GM04503 (cell line): ENCODE measurements at regions not wholly inside any gene's neighbourhood (a gene's known extent, or its start where the extent isn't known, plus 50 kb on each side); places are given as distances from the start of the nearest gene placed in this dataset.
"Not testable (repeated sequence)": the region's sequence is repeated elsewhere in the genome, so short reads cannot be mapped to it uniquely, and the experiment has no call there.

Experiments used
- DNase-seq: peaks from one replicate; pipeline ENCODE4 v3.0.0-alpha.2; 2012; ENCODE audit warnings: low read depth

GRCh38 chr10:124180947-124181549, 87.7 kb upstream of the CHST15 start:
- no peak for DNase-seq

DNA sequence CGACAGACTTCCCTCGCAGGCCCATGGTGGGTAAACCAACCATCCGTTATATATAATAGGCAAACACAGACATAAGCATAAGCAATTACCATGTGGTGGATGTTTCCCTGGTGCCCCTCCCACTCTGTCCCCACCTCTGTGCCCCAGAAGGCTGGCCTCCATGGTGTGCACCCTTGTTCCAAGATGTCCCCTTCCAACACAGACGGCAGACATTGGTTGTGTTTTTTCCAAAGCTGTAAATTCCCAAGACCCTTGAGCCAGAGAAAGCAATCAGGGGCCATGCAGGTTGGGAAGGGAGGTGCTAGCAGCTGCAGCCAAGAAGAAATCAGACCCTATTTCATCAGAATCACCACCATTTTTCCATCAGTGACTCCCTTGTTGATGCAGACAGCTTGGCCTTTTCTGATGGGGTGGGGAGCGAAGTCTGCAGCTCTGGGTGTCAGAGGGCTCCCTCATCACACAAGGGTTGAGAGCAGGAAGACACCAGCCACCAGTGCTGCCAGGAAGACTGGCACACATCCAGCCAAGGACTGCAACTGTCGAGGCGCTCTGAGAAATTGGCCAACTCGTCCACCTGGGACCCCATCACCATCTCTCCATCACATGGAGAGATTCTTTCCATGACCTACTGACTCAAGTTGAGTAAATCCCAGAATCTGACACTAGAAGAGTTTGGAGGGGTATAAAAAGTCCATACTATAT, 86.8 kb upstream of the CHST15 start:
- no peak for DNase-seq

GRCh38 chr10:124179308-124180043, 86.1 kb upstream of the CHST15 start:
- no peak for DNase-seq

GRCh38 chr10:124177180-124177518, 83.8 kb upstream of the CHST15 start:
- no peak for DNase-seq

DNA sequence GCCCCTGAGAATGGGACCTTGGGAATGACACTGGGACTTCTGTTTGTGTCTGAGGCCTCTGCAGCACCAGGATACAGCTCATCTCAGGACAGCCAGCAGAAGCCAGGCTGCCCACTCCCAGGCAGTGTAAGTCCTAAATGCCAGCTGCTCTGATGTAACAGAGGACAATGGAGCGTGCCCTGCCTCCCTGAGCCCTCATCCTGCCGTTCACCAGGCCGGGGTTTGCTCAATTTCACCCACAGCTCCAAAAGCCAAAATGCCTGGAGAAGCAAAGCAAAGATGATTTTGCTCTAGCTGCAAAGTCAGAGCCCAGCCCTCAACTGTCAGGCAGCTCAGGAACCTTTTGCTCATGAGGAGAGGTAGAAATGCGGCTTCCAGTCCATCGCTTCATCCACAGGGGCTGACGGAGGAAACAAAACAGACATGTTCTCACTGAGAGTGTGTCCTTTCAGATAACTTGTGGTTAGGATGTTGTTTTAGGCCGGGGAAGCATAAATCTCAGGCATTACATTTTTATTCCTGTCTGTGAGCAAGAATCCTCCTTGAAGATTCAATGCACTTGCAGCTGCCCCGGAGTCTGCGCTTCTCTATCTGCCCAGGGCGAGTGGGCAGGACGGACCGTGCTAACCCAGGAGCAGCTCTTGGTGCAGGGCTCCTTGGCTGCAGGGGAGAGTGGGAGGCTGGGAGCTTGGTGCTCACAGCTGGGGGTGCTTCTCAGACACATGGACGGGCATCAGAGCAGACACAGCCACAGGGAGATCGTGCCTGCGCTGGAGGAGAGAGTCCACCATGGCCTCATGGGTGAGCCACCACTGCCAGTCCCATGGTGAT, 83.2 kb upstream of the CHST15 start:
- DNase-seq = no peak

GRCh38 chr10:124175701-124176348, 82.4 kb upstream of the CHST15 start:
- DNase-seq = no peak

GRCh38 chr10:124174673-124175645, 81.6 kb upstream of the CHST15 start:
- DNase-seq = no peak

GRCh38 chr10:124174071-124174566, 80.7 kb upstream of the CHST15 start:
- no peak for DNase-seq

- no peak for DNase-seq
Measured at GRCh38 chr10:124173298-124173900, 80.0 kb upstream of the CHST15 start.

GRCh38 chr10:124172181-124172916, 79.0 kb upstream of the CHST15 start:
- DNase-seq = no peak

DNA sequence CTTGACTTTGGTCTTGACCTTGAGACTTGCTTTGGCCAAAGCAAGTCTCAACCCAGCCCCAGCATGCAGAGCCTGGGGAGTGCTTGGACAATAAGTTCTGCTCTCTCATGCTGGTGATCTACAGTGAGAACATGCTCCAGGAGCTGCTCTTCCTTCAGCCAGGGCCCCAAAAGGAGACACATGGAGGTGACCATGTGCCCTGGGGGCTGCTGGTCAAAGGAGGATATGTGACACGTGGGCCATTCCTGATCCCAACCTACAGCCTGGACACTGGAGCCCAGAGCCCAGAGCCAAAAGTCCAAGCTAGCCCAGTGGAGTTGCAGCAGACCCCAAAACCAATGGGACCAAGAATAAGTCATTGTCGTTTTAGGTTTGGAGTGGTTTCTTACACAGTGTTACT, 78.2 kb upstream of the CHST15 start:
- no peak for DNase-seq

DNA sequence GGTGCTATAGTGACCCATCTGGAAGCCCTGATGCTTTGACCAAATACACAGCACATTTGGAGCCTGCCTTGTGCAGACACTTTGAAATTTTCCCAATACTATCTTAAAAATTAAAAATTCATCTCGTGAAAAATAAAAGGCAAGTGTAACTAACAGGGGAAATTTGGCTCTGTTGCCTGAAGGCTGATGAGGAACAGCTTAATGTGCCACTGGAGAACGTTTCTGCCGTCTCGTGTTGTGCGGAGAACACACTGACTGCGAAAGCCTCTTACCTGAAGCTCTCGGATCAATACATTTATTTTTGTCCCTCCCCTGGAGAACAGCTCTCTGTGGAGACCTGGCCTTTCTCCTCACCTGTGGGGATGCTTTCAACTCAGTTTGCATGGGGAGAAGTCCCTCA, 77.2 kb upstream of the CHST15 start:
- no peak for DNase-seq

- no peak for DNase-seq
Measured at GRCh38 chr10:124168991-124169802, 75.8 kb upstream of the CHST15 start.

DNA sequence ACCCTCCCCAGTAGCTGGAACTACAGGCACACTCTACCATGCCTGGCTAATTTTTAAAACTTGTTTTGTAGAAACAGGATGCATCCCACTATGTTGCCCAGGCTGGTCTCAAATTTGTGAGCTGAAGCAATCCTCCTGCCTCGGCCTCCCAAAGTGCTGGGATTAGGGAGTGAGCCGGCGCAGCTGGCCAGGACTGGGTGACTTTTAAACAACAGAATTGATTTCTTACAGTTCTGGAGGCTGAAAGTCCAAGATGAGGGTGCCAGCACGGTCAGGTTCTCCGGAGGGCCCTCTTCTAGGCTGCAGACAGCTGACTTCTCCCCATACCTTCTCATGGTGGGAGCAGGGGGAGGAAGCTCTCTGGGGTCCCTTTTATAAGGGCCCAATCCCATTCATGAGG, 75.2 kb upstream of the CHST15 start:
- DNase-seq = no peak

DNA sequence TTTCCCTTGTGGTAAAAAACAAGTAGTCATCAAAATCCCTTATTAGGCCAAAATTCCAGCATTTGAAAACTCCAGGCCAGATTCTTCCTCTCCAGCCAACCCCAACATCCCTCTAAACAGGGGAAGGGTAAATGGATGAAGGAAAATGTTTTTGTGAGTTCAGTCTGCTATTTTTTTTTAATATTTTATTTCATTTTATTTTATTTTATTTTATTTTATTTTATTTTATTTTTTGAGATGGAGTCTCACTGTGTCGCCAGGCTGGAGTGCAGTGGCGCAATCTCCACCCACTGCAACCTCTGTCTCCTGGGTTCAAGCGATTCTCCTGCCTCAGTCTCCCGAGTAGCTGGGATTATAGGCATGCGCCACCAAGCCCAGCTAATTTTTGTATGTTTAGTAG, 74.5 kb upstream of the CHST15 start:
- DNase-seq = not testable (repeated sequence)

DNA sequence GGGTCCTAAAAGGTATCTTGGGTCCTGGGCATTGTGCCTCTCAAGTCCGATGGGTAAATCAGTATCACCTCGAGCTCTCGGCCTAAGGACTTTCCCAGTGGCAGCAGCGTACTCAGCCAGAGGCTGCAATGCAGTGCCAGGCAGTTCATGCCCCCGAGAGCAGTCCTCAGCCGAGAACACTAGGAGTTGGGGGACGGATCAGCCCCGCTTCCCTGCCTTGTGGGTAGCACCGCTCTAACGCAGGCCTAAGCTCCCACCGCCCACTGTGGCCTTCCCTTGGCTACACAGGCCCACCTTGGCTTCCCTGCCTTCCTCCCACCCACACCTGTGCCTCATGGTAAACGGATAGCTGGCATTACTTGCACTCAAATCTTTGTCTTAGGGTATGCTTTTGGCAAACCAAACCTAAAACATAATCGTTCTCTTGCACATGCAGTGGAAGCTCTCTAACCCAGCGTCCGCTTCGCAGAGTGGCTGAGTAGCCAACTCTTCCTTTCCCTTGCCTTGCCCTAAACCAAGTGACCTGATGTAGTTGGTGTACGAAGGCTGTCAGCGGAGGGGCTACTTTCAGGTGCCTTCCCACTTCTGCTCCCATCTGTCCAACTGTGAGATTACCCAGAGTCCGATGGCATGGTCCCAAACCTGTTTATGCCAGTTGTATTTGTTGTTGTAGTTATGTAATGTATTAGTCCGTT, 73.2 kb upstream of the CHST15 start:
- DNase-seq = no peak

GRCh38 chr10:124165827-124166226, 72.4 kb upstream of the CHST15 start:
- DNase-seq = no peak

DNA sequence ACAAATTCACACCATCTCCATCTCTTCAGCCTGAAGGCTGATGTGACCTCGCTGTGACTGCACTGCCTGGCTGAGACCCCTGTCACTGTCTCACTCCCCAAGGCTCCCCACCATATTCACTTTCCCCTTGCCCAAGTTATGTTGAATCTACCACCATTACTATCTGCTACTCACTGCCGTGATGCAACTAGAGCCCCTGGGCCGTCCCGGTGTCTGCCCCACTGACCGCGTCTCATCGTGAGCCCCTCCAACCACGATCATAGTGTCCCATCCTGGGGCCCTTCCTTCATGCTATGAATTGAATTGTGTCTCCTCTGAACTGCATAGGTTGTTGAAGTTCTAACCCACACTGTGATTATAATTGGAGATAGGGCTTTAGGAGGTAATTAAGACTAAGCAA, 71.9 kb upstream of the CHST15 start:
- no peak for DNase-seq
